GM18858 (cell line): ENCODE measurements at regions not wholly inside any gene's neighbourhood (a gene's known extent, or its start where the extent isn't known, plus 50 kb on each side); places are given as distances from the start of the nearest gene placed in this dataset.
A peak's percentile ranks its signal among the peaks of the same experiment; 100 is the strongest.
"Not testable (repeated sequence)": the region's sequence is repeated elsewhere in the genome, so short reads cannot be mapped to it uniquely, and the experiment has no call there.

Source experiments
- ATAC-seq: cut with Tn5 transposase; IDR thresholded peaks from one replicate; pipeline ENCODE4 v1.9.1; 2021; ENCODE audit not compliant: unreplicated experiment

GRCh38 chr3:103440539-103441203 lies 1005.9 kb downstream of the ZPLD1 start:
- ATAC-seq: peak; percentile 94

- no peak for ATAC-seq
These were observed 1012.3 kb downstream of the ZPLD1 start for GRCh38 chr3:103446953-103447629.

- no peak for ATAC-seq
These were observed 1018.3 kb downstream of the ZPLD1 start for GRCh38 chr3:103453152-103453551.

- no peak for ATAC-seq
These were observed 1025.0 kb downstream of the ZPLD1 start for GRCh38 chr3:103459815-103460214.

- no peak for ATAC-seq
These were observed 1035.7 kb downstream of the ZPLD1 start for GRCh38 chr3:103470498-103470897.

GRCh38 chr3:103494011-103494410 lies 1059.2 kb downstream of the ZPLD1 start:
- ATAC-seq: no peak

GRCh38 chr3:103494512-103494911 lies 1059.7 kb downstream of the ZPLD1 start:
- ATAC-seq: no peak

- ATAC-seq: no peak
These were observed 1060.4 kb downstream of the ZPLD1 start for GRCh38 chr3:103495186-103495585.

GRCh38 chr3:103499132-103499900 lies 1064.5 kb downstream of the ZPLD1 start:
- ATAC-seq: no peak

GRCh38 chr3:103499967-103500366 lies 1065.2 kb downstream of the ZPLD1 start:
- ATAC-seq: no peak

GRCh38 chr3:103510760-103511159 lies 1075.9 kb downstream of the ZPLD1 start:
- ATAC-seq: no peak

- peak; percentile 33 for ATAC-seq
These were observed 1077.1 kb downstream of the ZPLD1 start for GRCh38 chr3:103511891-103512290.

- no peak for ATAC-seq
These were observed 1077.8 kb downstream of the ZPLD1 start for GRCh38 chr3:103512595-103512994.

GRCh38 chr3:103513003-103513402 lies 1078.2 kb downstream of the ZPLD1 start:
- peak; percentile 45 for ATAC-seq

GRCh38 chr3:103515116-103515515 lies 1080.3 kb downstream of the ZPLD1 start:
- ATAC-seq: no peak

- no peak for ATAC-seq
These were observed 1082.1 kb downstream of the ZPLD1 start for GRCh38 chr3:103516950-103517349.

- not testable (repeated sequence) for ATAC-seq
These were observed 1096.5 kb downstream of the ZPLD1 start for GRCh38 chr3:103531327-103531726.

- ATAC-seq: no peak
These were observed 1098.2 kb downstream of the ZPLD1 start for GRCh38 chr3:103532986-103533385.

- ATAC-seq: no peak
These were observed 1119.6 kb downstream of the ZPLD1 start for GRCh38 chr3:103554451-103554850.

- not testable (repeated sequence) for ATAC-seq
These were observed 1129.3 kb downstream of the ZPLD1 start for GRCh38 chr3:103564116-103564515.

- no peak for ATAC-seq
These were observed 1151.0 kb downstream of the ZPLD1 start for GRCh38 chr3:103585809-103586208.

GRCh38 chr3:103589770-103590169 lies 1155.0 kb downstream of the ZPLD1 start:
- ATAC-seq: no peak
